Keratinocyte (primary cell): ENCODE measurements at regions not wholly inside any gene's neighbourhood (a gene's known extent, or its start where the extent isn't known, plus 50 kb on each side); places are given as distances from the start of the nearest gene placed in this dataset.

ENCODE experiments used
- DNase-seq: peaks from one replicate; pipeline ENCODE4 v3.0.0-alpha.2; 2011; ENCODE audit warnings: low read depth, missing footprints, low spot score
- FAIRE-seq: peaks from 2 replicates; lab custom pipeline; 2011; peaks lifted over from hg19 to GRCh38; lab: Jason Lieb, UNC
- H2AFZ ChIP-seq: 2 replicates; pipeline ENCODE4 v1.6.0; 2012; ENCODE audit warnings: low read length, control low read depth, inconsistent platforms; ENCODE audit not compliant: control insufficient read depth
- H3K27ac ChIP-seq: 2 replicates; pipeline ENCODE4 v1.5.1; 2011; ENCODE audit warnings: low read length; ENCODE audit not compliant: control insufficient read depth, insufficient read depth
- H3K27me3 ChIP-seq: 3 replicates; pipeline ENCODE4 v1.6.0; 2011; ENCODE audit warnings: low read length; ENCODE audit not compliant: control insufficient read depth, insufficient read depth; ENCODE audit errors: extremely low read depth
- H3K36me3 ChIP-seq, 2 experiments: 2 replicates in 1 of 2; 3 replicates in 1 of 2; pipeline ENCODE4 v1.5.1; 2011; ENCODE audit warnings: low read length in 2 of 2, mild to moderate bottlenecking in 1 of 2; ENCODE audit not compliant: control insufficient read depth in 2 of 2, insufficient read depth in 2 of 2; ENCODE audit errors: extremely low read depth in 1 of 2
- H3K4me1 ChIP-seq: 3 replicates; pipeline ENCODE4 v1.5.1; 2011; ENCODE audit warnings: low read length; ENCODE audit not compliant: control insufficient read depth, insufficient read depth; ENCODE audit errors: extremely low read depth
- H3K4me2 ChIP-seq: 3 replicates; pipeline ENCODE4 v1.6.0; 2011; ENCODE audit warnings: low read depth, low read length; ENCODE audit not compliant: control insufficient read depth, insufficient read depth; ENCODE audit errors: extremely low read depth
- H3K4me3 ChIP-seq, 3 experiments: fragments of 200-600 bp in 1 of 3; sonication (generic) in 1 of 3; 2 replicates in 2 of 3; 3 replicates in 1 of 3; pipeline ENCODE4 v1.5.1; 2011 to 2016; ENCODE audit warnings: low read length in 3 of 3, mild to moderate bottlenecking in 3 of 3, control low read depth in 2 of 3, inconsistent platforms in 1 of 3, low read depth in 1 of 3, mixed read lengths in 1 of 3, mixed run types in 1 of 3, moderate library complexity in 1 of 3; ENCODE audit not compliant: control insufficient read depth in 2 of 3, insufficient read depth in 2 of 3; ENCODE audit errors: extremely low read depth in 1 of 3
- H3K79me2 ChIP-seq: 2 replicates; pipeline ENCODE4 v1.6.0; 2012; ENCODE audit warnings: low read length; ENCODE audit not compliant: control insufficient read depth, insufficient read depth
- H3K9ac ChIP-seq: 3 replicates; pipeline ENCODE4 v1.6.0; 2011; ENCODE audit warnings: low read length; ENCODE audit not compliant: control insufficient read depth, insufficient read depth; ENCODE audit errors: extremely low read depth
- H3K9me1 ChIP-seq: 3 replicates; pipeline ENCODE4 v1.6.0; 2011; ENCODE audit warnings: low read length; ENCODE audit not compliant: control insufficient read depth, insufficient read depth; ENCODE audit errors: extremely low read depth
- H3K9me3 ChIP-seq: 2 replicates; pipeline ENCODE4 v1.5.1; 2012; ENCODE audit warnings: low read depth, low read length; ENCODE audit not compliant: control insufficient read depth
- H4K20me1 ChIP-seq: 3 replicates; pipeline ENCODE4 v1.6.0; 2011; ENCODE audit warnings: low read length; ENCODE audit not compliant: control insufficient read depth, insufficient read depth; ENCODE audit errors: extremely low read depth
- CTCF ChIP-seq, 3 experiments: IDR thresholded peaks in 1 of 3; conservative IDR thresholded peaks in 1 of 3; optimal IDR thresholded peaks in 1 of 3; 2 replicates in 2 of 3; 3 replicates in 1 of 3; pipeline versions ENCODE3 to v1.5.1; 2011; ENCODE audit warnings: low read length in 3 of 3, mild to moderate bottlenecking in 3 of 3, moderate library complexity in 2 of 3, control low read depth in 1 of 3, inconsistent platforms in 1 of 3; ENCODE audit not compliant: insufficient read depth in 2 of 3; ENCODE audit errors: extremely low read depth in 1 of 3
- EZH2 ChIP-seq: IDR thresholded peaks from one replicate; pipeline ENCODE4 v1.6.1; 2012; ENCODE audit warnings: inconsistent platforms, mild to moderate bottlenecking, low read length, moderate library complexity
- dilution Hi-C: fragments of 300-500 bp; cut with MboI; formaldehyde crosslinking; loops from one replicate; pipeline ENCODE4 v1.7.0; 2020; ENCODE audit warnings: low sequenced_read_pairs; ENCODE audit not compliant: extremely low pct_ligation_motif_present

DNA sequence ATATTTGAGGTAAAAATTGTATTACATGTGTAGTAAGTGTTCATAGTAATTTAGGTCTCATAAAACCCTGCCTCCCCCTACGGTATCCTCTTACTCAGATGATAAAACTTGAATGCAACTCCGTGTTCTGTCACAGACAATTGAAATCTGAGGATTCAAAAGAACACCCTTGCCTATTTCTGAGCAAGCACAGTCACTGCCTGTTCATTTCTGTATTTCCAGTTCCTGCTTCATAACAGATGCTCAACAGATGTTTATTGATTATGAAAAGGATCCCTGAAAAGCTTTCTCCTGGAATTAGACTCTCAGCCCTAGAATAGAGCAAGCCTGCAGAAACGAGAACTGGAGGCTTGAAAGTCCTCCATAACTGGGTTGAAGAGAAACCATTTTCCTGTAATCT is 144.1 kb upstream of the SPEF2 start:
- no peaks in the 10 kb centered on the region for H3K27me3 ChIP-seq
- TF ChIP-seq EZH2 (no peak), CTCF (optimal IDR thresholded peaks at IDR 0.05 in 1 of 3, IDR thresholded peaks at IDR 0.05 in 1 of 3, conservative IDR thresholded peaks at IDR 0.05 in 1 of 3; ENCODE audit: extremely low read depth in 1 of 3, insufficient read depth in 2 of 3, low read length in 3 of 3) (no peak)
- no peak overlapping the region for H3K4me3 ChIP-seq
- dilution Hi-C loops = no loop called here
- no peaks in the 10 kb centered on the region for H3K79me2 ChIP-seq
- H2AFZ ChIP-seq = no peak overlapping the region
- H3K4me2 ChIP-seq = no peak overlapping the region
- no peaks in the 10 kb centered on the region for H4K20me1 ChIP-seq
- H3K27ac ChIP-seq = no peak overlapping the region
- no peaks in the 10 kb centered on the region for H3K9me3 ChIP-seq
- no peaks in the 10 kb centered on the region for H3K4me1 ChIP-seq
- DNase-seq = no peak
- H3K36me3 ChIP-seq = no peaks in the 10 kb centered on the region
- no peaks in the 10 kb centered on the region for H3K9me1 ChIP-seq
- no peak for FAIRE-seq
- H3K9ac ChIP-seq = no peak overlapping the region

GRCh38 chr5:35470866-35471265 is 146.8 kb upstream of the SPEF2 start:
- Histone ChIP-seq H3K27ac (no peak overlapping the region), H4K20me1 (no peaks in the 10 kb centered on the region), H3K9ac (no peak overlapping the region), H3K4me2 (no peak overlapping the region), H3K36me3 (no peaks in the 10 kb centered on the region), H3K79me2 (no peaks in the 10 kb centered on the region), H3K27me3 (no peaks in the 10 kb centered on the region), H2AFZ (no peak overlapping the region), H3K4me1 (no peaks in the 10 kb centered on the region), H3K9me3 (no peaks in the 10 kb centered on the region), H3K9me1 (no peaks in the 10 kb centered on the region), H3K4me3 (no peak overlapping the region)
- TF ChIP-seq CTCF (optimal IDR thresholded peaks at IDR 0.05 in 1 of 3, IDR thresholded peaks at IDR 0.05 in 1 of 3, conservative IDR thresholded peaks at IDR 0.05 in 1 of 3; ENCODE audit: extremely low read depth in 1 of 3, insufficient read depth in 2 of 3, low read length in 3 of 3) = no peak
- no peak for TF ChIP-seq EZH2
- DNase-seq (no peak), FAIRE-seq (no peak)
- dilution Hi-C loops = no loop called here
